Umbilical cord (tissue), 1 donor: ENCODE measurements at regions not wholly inside any gene's neighbourhood (a gene's known extent, or its start where the extent isn't known, plus 50 kb on each side); places are given as distances from the start of the nearest gene placed in this dataset.

Source experiments
- DNase-seq: peaks from one replicate; pipeline ENCODE4 v3.0.0-alpha.2; 2015; ENCODE audit warnings: low spot score

GRCh38 chr16:62408760-62409159, 372.5 kb upstream of the CDH8 start:
- DNase-seq = no peak

DNA sequence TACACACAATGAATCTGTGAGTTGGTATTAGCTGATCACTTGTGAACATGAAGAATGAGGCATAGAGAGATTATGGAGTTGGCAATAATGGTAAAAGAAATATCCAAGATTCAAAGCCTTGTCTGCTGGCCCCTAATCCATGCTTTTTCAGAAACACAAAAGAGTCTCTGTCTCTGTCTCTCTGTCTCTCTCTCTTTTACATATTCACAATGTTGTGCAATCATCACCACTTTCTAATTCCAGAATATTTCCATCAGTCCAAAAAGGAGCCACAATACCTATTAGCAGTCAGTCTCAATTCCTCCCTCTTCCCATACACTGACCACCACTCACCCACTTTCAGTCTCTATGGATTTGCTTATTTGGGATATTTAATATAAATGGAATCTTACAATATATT, 370.1 kb upstream of the CDH8 start:
- DNase-seq = no peak

- no peak for DNase-seq
Measured at GRCh38 chr16:62404842-62405611, 368.8 kb upstream of the CDH8 start.

DNA sequence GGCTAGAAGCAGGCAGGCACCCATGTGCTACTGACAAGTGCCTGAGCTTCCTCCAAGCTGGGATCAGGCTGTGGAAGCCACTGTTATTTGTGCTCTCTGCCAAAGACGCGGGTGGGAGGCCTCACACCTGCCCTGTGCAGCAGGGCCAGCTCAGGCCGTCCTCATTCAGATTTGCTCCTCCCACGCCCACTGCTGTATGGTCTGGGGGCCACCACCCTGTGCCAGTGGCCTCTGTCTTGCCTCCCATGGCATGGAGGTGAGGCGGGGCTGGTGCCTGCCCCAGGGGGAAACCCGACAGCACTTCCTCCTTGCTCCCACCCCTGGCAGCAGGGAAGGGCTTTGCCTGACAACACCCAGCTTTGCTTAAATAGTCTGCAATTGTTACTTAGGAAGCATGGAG, 356.5 kb upstream of the CDH8 start:
- no peak for DNase-seq

GRCh38 chr16:62391940-62392339, 355.7 kb upstream of the CDH8 start:
- no peak for DNase-seq

GRCh38 chr16:62391134-62391533, 354.9 kb upstream of the CDH8 start:
- DNase-seq = no peak

DNA sequence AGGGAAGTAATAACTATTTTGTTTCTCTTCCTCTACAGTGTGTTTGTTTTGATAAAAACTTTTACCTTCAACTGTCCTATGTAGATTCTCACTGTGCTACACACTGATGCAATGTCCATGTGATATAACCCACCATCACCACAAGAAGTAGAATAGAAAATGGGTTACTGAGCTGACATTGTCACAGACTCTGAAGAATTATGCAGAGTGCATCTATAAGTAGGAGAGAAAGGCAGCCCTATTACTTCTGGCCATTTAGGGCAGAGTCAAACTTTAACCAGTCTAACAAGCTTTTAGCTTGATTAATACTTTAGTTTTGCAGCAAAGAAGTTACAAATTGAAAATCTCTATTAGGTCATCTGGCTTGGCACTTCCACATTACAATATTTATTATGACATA, 354.0 kb upstream of the CDH8 start:
- DNase-seq = no peak

GRCh38 chr16:62386411-62386810, 350.2 kb upstream of the CDH8 start:
- no peak for DNase-seq

DNA sequence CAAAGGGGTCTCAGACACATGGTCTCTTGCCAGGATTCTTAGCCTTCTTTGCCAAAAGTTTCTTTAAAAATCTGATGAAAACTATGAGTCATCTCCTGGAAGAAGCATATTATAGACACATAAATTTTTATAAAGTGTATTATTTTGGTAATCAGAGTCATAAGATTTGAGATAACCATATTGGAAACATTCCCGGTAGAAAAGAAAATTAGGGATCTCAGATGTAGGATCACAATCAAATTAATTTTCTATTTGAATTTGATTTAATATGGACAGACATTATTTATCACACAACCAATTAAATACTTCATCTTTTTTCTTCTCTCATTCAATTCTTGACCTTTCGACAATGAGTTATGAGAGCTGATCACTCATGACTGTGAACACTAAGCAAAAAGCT, 347.7 kb upstream of the CDH8 start:
- DNase-seq = no peak

GRCh38 chr16:62370445-62370844, 334.2 kb upstream of the CDH8 start:
- peak; percentile 1 for DNase-seq

GRCh38 chr16:62363501-62363900, 327.3 kb upstream of the CDH8 start:
- DNase-seq = no peak

DNA sequence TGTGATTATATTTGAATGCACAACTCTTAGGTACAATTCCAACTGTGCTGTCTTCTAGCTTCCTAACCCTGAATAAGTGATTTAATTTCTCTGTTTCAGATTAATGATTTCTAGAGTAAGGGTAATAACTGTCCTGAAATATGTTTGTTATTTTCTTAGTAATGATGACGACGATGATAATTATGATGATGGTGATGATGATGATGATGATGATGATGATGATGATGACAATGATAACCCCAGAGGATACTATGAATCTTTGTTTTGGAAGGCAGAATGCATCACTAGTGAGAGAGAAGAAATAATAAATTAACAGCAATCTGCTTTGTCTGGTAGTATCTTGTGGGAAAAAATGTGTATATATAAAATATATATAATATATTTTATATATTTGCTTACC, 317.1 kb upstream of the CDH8 start:
- DNase-seq = no peak

GRCh38 chr16:62342216-62342615, 306.0 kb upstream of the CDH8 start:
- DNase-seq = no peak

GRCh38 chr16:62335356-62335755, 299.1 kb upstream of the CDH8 start:
- no peak for DNase-seq

GRCh38 chr16:62321606-62322005, 285.4 kb upstream of the CDH8 start:
- no peak for DNase-seq

DNA sequence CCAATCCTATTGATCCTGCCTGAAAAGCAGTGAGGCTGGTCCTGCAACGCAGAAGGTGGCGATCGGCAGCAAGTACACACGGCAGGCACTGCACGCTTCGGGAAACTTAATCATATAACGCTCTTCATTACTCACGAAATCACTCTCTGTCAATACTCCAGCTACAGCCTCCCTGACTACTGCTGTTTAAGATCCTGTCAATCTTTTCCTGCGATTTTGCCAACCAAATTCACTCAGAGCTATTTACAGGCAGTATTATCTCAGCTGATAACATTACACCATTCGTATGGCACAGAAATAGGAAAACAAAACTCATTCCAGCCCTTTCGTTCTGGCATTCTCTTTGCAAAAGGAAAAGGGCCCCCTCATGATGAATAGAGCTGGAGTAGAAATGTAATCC, 262.4 kb upstream of the CDH8 start:
- no peak for DNase-seq

- no peak for DNase-seq
Measured at GRCh38 chr16:62294213-62294972, 258.2 kb upstream of the CDH8 start.

GRCh38 chr16:62288990-62289629, 252.9 kb upstream of the CDH8 start:
- no peak for DNase-seq

GRCh38 chr16:62280506-62280905, 244.3 kb upstream of the CDH8 start:
- no peak for DNase-seq

DNA sequence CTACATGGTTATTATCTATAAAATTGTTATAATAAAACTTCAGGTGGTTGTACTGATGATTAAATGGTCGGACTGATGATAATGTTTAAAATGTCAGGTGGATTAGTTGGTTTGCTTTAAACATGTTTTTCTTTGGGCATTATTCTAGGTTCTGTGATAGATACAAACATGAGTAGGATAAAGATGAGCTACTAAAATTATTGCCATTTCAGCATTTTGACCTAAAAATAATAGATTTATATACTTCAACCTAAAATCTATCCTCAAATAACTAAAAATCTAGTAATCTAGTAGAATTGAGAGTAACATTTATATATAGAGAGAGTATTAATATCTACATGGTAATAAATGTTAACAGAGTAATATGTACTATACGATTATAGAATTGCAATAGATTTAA, 241.7 kb upstream of the CDH8 start:
- no peak for DNase-seq

- DNase-seq = no peak
Measured at GRCh38 chr16:62276637-62277036, 240.4 kb upstream of the CDH8 start.

DNA sequence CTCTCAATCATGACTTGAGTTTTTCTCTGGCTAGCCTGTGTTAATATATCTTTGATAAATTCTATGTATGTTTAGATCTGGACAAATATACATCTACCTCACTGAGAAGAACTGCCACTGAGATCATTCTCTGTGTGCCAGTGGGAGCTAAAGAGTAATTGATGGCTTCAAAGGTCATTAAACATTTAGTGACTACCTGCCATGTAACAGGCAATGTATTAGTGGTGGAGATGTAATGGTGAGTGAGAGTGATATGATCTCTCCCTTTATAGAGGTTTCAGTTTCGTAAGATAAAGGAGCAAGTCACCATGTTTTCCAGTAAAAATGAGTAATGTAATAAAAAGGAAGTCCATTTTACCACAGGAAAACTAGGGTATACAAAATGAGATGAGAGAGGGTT, 235.8 kb upstream of the CDH8 start:
- no peak for DNase-seq

- DNase-seq = no peak
Measured at GRCh38 chr16:62261760-62262159, 225.5 kb upstream of the CDH8 start.
